ENCODE measurements at regions not wholly inside any gene's neighbourhood (a gene's known extent, or its start where the extent isn't known, plus 50 kb on each side); places are given as distances from the start of the nearest gene placed in this dataset.
A peak's percentile ranks its signal among the peaks of the same experiment; 100 is the strongest.
"Not testable (repeated sequence)": the region's sequence is repeated elsewhere in the genome, so short reads cannot be mapped to it uniquely, and the experiment has no call there.

- no peak for DNase-seq
Observed at GRCh38 chr2:176969642-176970359, 242.8 kb upstream of the HNRNPA3 start.

DNA sequence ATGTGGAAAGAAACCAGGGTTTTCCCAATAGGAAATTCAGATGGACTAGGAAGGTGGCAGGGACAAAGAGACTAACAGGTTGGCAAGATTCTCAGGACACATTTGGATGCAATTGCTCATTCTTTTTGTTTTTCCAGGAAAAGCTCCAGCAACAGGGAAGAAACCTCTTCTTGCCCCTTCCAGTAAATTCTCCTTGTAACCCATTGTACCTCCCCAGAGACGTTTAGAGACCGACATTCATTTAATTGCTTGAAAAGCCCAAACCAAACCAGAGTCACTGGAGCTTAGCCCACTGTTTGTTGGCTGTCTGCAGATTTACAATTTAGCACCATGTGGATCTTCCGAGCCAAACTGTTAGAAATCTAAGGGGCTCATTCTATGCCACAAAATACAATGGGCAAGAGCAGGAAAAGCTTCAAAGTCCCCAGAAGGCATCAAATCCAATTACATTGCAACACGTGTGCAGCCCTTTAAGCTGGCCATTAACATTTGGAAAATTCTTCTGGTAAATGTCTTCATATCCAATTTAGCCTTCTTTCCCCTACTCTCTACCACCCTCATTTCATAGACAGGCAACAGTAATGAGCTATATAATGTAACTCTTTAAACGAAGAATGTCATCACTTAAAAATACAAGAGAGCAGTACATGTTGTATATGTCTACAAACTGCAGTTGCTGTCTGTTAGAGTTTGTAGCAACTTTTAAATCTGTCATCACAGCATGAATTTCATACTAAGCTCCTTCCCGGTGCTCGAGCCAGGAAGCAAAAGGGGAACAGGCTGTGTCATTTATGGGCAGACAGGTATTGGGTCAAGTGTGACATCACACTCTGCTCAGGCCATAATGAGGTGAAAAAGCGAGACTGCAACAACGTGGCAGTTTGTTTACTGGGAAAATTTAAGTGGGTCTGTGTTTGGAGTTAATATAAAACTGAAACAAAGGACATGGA is 235.6 kb upstream of the HNRNPA3 start:
- DNase-seq = peak; percentile 41 to 59

DNA sequence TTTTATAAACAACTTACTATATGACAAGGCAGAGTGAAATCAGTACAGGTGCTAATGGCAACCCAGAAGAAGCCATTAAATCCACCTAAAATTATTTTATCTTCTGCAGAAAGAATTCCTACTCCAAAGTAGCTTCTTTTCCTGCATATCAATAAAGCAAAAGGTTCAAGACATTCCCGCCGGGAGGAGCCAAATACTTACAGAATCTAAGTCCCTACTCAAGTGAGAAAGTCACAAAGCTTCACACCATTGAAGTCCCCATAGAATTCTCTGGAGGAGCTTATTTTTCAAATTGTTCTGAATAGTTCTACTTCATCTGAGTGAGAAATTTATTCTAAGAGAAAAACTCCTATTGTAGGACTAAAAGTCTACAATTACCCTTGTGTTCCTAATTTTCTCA is 233.7 kb upstream of the HNRNPA3 start:
- no peak for DNase-seq

GRCh38 chr2:176979981-176980710 is 232.4 kb upstream of the HNRNPA3 start:
- no peak for DNase-seq

GRCh38 chr2:176984987-176985386 is 227.6 kb upstream of the HNRNPA3 start:
- no peak for DNase-seq

DNA sequence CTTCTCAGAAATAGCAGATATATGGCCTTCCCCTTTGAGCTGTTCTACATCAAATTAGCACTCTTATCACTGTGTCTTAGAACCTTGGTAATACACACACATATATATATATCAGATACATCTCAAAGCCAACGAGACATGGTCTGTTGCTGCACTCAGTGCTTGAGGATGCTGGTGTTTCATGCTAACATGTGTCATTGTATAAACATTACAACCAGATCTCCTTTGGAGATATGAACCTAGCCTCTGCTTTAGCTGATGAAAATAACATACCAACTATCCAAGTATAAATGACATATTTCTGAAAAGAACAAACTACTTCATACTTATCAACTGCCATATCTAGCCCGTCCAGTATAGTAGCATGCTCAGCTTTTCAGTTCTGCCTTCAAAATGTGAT is 226.7 kb upstream of the HNRNPA3 start:
- DNase-seq = no peak

- no peak for DNase-seq
Observed at GRCh38 chr2:176986487-176986886, 226.1 kb upstream of the HNRNPA3 start.

- no peak for DNase-seq
Observed at GRCh38 chr2:176991411-176991810, 221.2 kb upstream of the HNRNPA3 start.

GRCh38 chr2:176997074-176997791 is 215.4 kb upstream of the HNRNPA3 start:
- no peak for DNase-seq

DNA sequence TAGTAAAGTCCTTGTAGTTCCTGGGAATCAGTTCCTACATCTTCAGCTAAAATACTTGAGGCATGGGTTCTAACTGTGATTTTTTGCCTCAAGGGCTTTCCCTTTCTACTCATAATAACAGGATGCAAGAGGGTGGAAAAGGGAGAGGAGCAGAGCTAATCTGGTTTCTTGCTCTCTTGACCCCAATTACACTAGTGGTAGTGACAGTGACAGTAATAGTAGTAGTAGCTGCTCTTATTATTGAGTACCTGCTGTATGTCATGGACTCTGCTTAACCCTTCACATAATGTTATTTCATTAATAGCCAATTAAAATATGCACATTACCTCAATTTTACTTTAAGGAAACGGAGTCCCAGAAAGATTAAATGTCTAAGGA is 214.8 kb upstream of the HNRNPA3 start:
- DNase-seq = no peak

DNA sequence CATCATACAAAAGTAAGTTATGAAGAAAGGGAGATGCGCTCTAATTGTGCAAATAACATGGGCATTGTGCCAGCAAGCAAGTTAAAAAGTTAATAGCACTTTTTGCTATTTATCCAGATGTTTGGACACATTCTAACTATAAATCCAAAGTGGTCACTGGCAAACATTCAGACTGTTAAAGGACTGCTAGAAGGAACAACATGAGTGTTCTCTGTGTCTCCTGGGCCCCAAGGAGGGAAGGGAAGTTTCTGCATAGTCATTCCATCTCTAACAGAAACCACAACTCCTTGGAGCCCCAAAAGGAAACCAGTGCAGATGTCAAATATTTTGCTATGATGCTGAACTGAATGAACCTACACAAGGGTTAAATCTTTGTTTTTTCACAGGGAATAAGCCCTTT is 213.3 kb upstream of the HNRNPA3 start:
- DNase-seq = no peak

GRCh38 chr2:177000061-177000714 is 212.4 kb upstream of the HNRNPA3 start:
- no peak for DNase-seq

- no peak for DNase-seq
Observed at GRCh38 chr2:177000715-177001072, 211.9 kb upstream of the HNRNPA3 start.

- DNase-seq = no peak
Observed at GRCh38 chr2:177001334-177001733, 211.3 kb upstream of the HNRNPA3 start.

- no peak for DNase-seq
Observed at GRCh38 chr2:177002983-177003382, 209.6 kb upstream of the HNRNPA3 start.

- DNase-seq = not testable (repeated sequence)
Observed at GRCh38 chr2:177007726-177008125, 204.9 kb upstream of the HNRNPA3 start.

DNA sequence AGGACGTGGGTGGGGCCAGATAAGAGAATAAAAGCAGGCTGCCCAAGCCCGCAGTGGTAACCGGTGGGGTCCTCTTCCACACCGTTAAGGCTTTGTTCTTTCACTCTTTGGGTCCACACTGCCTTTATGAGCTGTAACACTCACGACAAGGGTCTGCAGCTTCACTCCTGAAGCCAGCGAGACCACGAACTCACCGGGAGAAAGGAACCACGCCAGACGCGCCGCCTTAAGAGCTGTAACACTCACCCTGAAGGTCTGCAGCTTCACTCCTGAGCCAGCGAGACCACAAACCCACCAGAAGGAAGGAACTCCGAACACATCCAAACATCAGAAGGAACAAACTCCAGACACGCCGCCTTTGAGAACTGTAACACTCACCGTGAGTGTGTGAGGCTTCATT is 203.9 kb upstream of the HNRNPA3 start:
- not testable (repeated sequence) for DNase-seq

DNA sequence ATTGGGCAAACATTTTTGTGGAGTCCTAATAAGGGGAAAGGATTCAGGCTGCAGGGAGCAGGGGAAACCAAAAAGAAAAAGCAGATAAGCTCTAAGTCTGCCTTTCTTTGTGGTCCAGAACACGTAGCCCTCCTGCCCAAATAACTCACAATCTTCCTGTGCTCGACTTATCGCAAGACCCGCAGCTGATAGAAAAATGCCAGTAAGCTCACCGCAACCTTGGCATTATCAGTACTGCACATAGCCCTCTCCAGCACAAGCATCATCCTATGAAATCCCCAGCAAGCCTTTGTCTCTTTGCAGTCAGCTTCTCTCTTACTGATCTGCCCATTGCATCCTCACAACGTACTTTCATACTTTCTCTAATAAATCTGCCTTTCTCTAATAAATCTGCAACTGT is 202.4 kb upstream of the HNRNPA3 start:
- no peak for DNase-seq

GRCh38 chr2:177010861-177011260 is 201.7 kb upstream of the HNRNPA3 start:
- no peak for DNase-seq

DNA sequence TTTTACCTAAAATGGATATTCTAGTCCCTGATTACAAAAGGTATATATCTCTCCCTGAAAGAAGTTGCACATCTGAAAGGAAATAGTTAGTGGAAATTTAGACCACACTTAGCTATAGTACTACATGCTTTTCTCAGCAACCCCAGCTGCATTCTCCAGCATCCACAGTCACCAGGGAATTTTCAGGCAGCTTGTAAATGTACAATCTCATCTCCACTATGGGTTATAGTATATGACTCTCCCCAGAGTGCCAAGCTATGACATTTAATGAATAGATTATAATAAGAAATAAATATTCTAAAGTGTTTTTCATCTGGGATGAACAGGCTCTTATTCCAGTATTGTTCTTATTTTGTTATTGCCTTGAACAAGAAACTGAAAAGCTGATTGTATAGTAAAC is 197.6 kb upstream of the HNRNPA3 start:
- no peak for DNase-seq

DNA sequence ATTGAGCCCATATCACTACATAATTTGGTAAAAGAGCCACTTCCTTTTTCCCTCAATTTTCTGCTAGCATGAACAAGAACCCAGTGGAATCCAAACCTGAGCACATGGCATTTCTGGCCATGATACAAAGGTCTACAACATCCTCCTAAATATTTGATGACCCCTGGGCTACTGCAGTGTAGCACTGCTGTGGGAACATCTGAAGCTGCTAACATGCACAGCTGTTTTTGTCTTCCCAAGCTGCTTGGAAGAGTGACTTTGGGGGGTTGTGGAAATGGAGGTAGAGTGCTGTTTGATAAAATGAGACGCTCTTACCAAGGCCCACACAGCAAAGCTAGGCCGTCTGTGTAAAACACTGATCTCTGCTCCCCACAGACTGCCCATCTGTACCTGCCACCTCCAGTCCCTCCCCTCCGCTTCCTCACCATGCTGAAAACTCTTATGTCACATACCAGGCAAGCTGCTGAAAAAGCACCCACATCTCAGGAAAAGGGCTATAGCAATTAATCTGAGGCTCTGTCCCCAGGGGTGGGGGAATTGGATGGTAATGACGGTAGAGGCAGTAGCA is 197.2 kb upstream of the HNRNPA3 start:
- DNase-seq = no peak
